GM12872 (cell line): ENCODE measurements at regions not wholly inside any gene's neighbourhood (a gene's known extent, or its start where the extent isn't known, plus 50 kb on each side); places are given as distances from the start of the nearest gene placed in this dataset.

Experiments
- TF ChIP-seq, protein P1 (sequence below): IDR thresholded peaks from 3 replicates; pipeline ENCODE4 v1.5.1; 2011; ENCODE audit warnings: low read depth, mild to moderate bottlenecking, low read length, moderate library complexity; ENCODE audit not compliant: insufficient read depth

DNA sequence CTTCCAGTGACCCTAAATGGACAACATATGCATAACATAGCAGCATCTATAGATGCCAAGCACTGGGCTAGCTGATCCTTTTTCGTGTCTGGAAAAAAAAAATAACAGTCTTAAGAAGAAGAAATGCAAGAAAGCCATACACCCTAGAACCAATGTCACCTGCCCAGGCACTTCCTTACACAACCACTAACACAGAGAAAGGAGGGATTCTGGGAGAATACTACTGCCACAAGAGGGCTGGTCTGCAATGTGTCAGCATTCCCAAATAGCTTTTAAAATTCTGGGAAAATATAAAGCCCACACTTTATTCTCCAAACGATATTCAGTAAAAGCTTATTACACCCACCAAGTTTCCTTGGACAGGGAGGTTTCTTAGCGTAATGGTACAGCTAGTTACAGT, 271.2 kb downstream of the TBL1XR1 start:
- TF ChIP-seq, protein P1, sequence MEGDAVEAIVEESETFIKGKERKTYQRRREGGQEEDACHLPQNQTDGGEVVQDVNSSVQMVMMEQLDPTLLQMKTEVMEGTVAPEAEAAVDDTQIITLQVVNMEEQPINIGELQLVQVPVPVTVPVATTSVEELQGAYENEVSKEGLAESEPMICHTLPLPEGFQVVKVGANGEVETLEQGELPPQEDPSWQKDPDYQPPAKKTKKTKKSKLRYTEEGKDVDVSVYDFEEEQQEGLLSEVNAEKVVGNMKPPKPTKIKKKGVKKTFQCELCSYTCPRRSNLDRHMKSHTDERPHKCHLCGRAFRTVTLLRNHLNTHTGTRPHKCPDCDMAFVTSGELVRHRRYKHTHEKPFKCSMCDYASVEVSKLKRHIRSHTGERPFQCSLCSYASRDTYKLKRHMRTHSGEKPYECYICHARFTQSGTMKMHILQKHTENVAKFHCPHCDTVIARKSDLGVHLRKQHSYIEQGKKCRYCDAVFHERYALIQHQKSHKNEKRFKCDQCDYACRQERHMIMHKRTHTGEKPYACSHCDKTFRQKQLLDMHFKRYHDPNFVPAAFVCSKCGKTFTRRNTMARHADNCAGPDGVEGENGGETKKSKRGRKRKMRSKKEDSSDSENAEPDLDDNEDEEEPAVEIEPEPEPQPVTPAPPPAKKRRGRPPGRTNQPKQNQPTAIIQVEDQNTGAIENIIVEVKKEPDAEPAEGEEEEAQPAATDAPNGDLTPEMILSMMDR, result no peak

DNA sequence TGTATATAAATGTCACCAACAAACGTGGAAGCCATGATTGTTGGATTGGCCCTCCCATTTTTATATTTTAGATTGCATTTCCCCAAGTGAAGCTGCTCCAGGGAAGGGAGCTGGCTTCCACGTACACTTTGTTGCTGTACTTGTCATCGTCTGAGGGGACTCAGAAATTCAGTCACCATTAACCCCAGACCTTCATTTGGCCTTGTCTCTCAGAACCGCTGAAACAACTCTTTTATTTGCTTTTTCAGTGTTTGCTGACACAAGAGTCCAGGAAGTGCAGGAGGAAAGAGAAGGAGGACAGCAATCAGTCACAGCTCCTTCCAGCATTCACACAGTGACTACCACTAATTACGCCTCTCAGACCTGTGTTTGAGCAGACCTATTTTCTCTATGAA, 276.5 kb downstream of the TBL1XR1 start:
- TF ChIP-seq, protein P1, result no peak

DNA sequence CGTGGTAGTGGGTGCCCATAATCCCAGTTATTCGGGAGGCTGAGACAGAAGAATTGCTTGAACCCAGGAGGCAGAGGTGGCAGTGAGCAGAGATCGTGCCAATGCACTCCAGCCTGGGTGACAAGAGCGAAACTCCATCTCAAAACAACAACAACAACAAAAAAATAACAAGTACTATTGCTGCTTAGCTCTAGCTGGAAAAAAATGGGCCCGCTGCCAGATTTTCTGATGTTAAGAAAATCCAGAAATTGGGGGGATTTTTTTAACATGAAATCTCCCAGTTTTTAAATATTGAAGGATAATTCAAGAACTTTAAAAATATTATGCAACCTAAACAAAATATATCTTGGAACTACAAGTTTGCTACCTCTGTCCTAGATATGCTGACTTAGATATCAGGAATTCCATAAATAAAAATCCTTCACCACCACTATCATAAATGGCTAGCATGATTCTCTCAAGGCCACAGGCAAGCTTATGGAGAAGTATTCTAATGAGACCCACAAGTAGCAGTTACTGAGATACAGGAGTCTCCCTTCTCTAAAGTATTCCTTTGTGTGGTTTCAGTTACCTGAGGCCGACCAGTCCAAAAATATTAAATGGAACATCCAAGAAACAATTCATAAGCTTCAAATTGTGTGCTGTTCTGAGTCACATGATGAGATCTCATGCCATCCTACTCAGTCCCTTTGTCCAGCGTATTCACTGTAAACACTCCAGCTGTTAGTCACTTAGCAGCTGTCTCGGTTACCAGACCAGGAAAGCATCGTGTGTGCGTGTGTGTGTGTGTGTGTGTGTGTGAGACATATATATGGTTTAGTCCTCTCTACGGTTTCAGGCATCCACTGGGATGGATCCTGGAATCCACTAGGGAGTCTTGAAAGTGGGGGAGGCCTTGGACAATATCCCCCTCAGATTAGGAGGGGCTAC, 277.2 kb downstream of the TBL1XR1 start:
- TF ChIP-seq, protein P1, result no peak

DNA sequence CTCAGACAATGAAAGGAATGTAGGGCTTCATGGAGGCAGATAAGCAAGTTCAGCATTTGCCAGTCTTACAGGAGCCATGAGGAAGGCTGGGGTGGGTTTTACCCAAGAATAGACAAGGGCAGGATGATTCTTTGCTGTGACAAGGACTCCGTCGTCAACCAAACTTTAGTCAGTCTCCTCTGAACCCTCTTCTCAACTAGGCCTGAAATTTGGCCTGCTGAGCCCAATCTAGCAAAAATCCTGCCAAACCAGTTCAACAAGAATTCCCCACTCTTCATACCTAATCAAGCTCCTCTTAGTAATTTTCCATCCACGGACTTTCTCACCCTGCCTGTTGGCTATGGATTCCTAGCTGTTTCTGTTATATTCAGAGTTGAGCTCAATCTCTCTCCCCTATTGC, 280.5 kb downstream of the TBL1XR1 start:
- TF ChIP-seq, protein P1, result no peak

DNA sequence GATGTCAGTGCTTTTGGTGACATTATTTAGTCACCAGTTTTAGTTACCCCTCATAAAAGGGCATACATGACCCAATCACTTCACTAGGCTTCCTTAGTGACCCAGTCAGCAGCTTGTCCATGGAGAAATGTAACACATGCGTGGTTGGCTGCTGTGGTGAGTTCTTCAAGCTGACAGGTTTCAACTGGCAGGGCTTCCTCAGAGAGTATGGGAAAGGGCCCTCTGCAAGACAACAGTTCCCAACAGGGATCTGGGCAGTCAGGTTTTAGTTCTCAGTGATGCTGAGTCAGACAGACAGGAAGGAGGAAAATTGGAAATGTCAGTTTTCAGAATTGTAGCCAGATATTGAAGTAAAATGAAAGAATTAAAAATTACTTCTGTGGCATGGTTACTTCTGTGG, 282.5 kb downstream of the TBL1XR1 start:
- TF ChIP-seq, protein P1, result no peak

DNA sequence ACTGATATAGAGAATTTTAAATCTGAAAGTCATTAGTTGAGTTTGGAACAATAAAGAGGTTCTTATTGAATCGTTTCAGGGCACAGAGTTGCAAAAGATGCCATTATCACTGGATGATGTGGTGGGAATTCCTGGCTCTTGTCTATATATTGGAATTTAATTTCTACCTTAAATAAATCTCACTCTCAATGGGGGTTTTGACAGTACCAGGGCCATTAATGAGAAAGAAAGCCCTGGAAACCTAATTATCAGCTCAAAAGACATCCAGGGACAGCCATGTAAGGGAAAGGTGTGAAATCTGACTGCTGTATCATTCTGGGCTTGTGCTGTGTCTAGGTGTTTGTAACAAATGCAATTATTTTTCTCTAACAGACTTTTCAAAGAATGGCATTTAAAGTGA, 285.7 kb downstream of the TBL1XR1 start:
- TF ChIP-seq, protein P1, result no peak

DNA sequence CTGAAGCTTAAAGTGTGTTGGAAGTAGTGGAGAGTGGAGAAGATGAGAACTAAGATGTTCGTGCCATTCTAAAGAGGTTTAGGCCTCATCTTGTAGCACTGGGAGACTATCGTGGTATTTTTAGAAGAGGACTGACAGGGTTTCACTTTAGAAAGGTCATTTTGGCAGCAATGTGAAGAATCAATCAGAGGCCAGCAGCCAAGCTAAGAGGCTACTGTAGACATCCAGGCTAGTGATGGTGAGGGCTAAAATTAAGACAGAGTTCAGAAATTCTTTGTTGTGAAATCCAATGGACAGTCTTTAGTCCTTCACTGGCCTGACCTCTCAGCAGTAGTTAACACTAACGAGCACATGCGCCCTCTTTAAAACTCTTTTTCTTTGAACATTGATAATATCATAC, 288.2 kb downstream of the TBL1XR1 start:
- TF ChIP-seq, protein P1, result no peak
